ENCODE measurements at regions not wholly inside any gene's neighbourhood (a gene's known extent, or its start where the extent isn't known, plus 50 kb on each side); places are given as distances from the start of the nearest gene placed in this dataset.

DNA sequence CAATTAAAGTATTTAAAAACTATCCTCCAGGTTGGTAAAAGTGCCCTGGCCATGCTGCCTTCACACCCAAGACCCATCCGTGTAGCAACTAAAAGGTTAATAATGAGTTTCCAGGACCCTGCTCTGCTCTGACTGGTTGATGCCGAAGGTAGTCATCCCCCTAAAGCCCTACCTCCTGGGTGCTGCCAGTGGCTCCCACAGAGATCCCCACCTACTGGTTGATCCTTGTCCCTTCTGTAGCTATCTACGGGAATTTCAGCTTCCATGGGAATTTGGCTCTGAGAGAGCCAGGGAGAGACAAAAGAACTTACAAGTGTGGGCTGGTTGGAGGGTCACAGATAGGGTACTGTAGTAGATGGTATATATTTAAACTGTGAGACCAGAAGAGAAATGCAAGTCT lies 110.6 kb upstream of the NANOGP8 start:
- intact Hi-C loops (cut with micrococcal nuclease) = no loop called here
- no peak for TF ChIP-seq JUN (IDR thresholded peaks at IDR 0.05; ENCODE audit: borderline replicate concordance, insufficient read depth, insufficient read length, low read depth)
- TF ChIP-seq FOS (IDR thresholded peaks at IDR 0.05; ENCODE audit: borderline replicate concordance, insufficient read depth, low read length) = no peak
- TF ChIP-seq, protein P1, sequence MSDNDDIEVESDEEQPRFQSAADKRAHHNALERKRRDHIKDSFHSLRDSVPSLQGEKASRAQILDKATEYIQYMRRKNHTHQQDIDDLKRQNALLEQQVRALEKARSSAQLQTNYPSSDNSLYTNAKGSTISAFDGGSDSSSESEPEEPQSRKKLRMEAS (IDR thresholded peaks at IDR 0.05; ENCODE audit: insufficient read depth, insufficient read length) = no peak
- TF ChIP-seq MYC (IDR thresholded peaks at IDR 0.05; ENCODE audit: low read depth, low read length) = no peak
- no peak for TF ChIP-seq EZH2 (IDR thresholded peaks at IDR 0.05; ENCODE audit: borderline replicate concordance, low read depth, low read length, severe bottlenecking)
- no peak for TF ChIP-seq GATA2 (IDR thresholded peaks at IDR 0.05; ENCODE audit: insufficient read depth, insufficient read length, low read depth, low read length)
- TF ChIP-seq POLR2A (IDR thresholded peaks at IDR 0.05; ENCODE audit: low read depth, low read length) = no peak
- TF ChIP-seq POLR2AphosphoS5 (IDR thresholded peaks at IDR 0.05; ENCODE audit: insufficient read depth, low read depth, low read length) = no peak
- TF ChIP-seq CTCF (IDR thresholded peaks at IDR 0.05; ENCODE audit: extremely low read depth in 1 of 2, insufficient read depth in 1 of 2, low read depth in 1 of 2, low read length in 2 of 2) = no peak
- dilution Hi-C loops (cut with MboI; ENCODE audit: extremely low pct_ligation_motif_present, low sequenced_read_pairs) = no loop called here
- Histone ChIP-seq H3K4me3 (replicated peaks in 1 of 3; ENCODE audit: insufficient read depth in 1 of 3, low read depth in 1 of 3, low read length in 3 of 3) (no peak overlapping the region), H3K4me1 (ENCODE audit: control insufficient read depth, extremely low read depth, insufficient read depth, low read length) (no peaks in the 10 kb centered on the region), H3K27ac (ENCODE audit: insufficient read depth, low read depth, low read length) (no peak overlapping the region), H4K20me1 (replicated peaks; ENCODE audit: control insufficient read depth, extremely low read depth, insufficient read depth, low read length) (no peaks in the 10 kb centered on the region), H3K9me1 (replicated peaks; ENCODE audit: control insufficient read depth, extremely low read depth, insufficient read depth, low read length) (no peaks in the 10 kb centered on the region), H3K27me3 (ENCODE audit: control insufficient read depth in 2 of 2, insufficient read depth in 2 of 2, low read length in 2 of 2) (peaks cover 0 to 2% of the 10 kb centered on the region in 2 experiments), H3K79me2 (ENCODE audit: control insufficient read depth, insufficient read depth, low read length) (no peaks in the 10 kb centered on the region), H3K4me2 (ENCODE audit: insufficient read depth, low read length) (no peak overlapping the region), H3K9ac (replicated peaks; ENCODE audit: extremely low read depth, insufficient read depth, low read length) (no peak overlapping the region), H3K9me3 (replicated peaks; ENCODE audit: control insufficient read depth, insufficient read depth, low read length) (no peaks in the 10 kb centered on the region), H2AFZ (ENCODE audit: low read depth, low read length) (no peak overlapping the region), H3K36me3 (ENCODE audit: control insufficient read depth in 2 of 2, extremely low read depth in 1 of 2, insufficient read depth in 2 of 2, low read length in 2 of 2) (no peaks in the 10 kb centered on the region)
- BruUV-seq (replicated peaks) = no TSS peak
- POLR2A ChIA-PET = no interaction called here
- CTCF ChIA-PET = no interaction called here
- FAIRE-seq (no peak), DNase-seq (ENCODE audit: low read depth, low spot score) (no peak)

Measured in endothelial cell of umbilical vein (primary cell).